H1 (cell line): ENCODE measurements at regions not wholly inside any gene's neighbourhood (a gene's known extent, or its start where the extent isn't known, plus 50 kb on each side); places are given as distances from the start of the nearest gene placed in this dataset.

Source experiments
- CTCF ChIA-PET: fragments of 300-600 bp; sonication (Branson Sonifier 250); formaldehyde crosslinking; loops from one replicate; lab custom pipeline; 2021; ENCODE audit not compliant: partially characterized antibody; lab: Charles Lee
- POLR2A ChIA-PET: fragments of 300-600 bp; sonication (Branson Sonifier 250); formaldehyde crosslinking; loops from one replicate; lab custom pipeline; 2021; ENCODE audit warnings: inconsistent platforms; ENCODE audit not compliant: partially characterized antibody; lab: Charles Lee
- DNase-seq, 2 experiments: peaks; one replicate each; pipeline versions ENCODE4 v3.0.0 to v3.0.0-alpha.2; 2010 to 2022; ENCODE audit warnings: low spot score in 2 of 2, low read depth in 1 of 2, mixed read lengths in 1 of 2
- FAIRE-seq: peaks from 2 replicates; lab custom pipeline; 2011; peaks lifted over from hg19 to GRCh38; lab: Jason Lieb, UNC
- H2AFZ ChIP-seq: 2 replicates; pipeline ENCODE4 v1.8.1; 2012; ENCODE audit warnings: low read length, inconsistent platforms
- H2AK5ac ChIP-seq: 2 replicates; pipeline ENCODE4 v1.6.1; 2013; ENCODE audit warnings: low read depth, low read length
- H2BK120ac ChIP-seq: replicated peaks from 2 replicates; pipeline ENCODE3; 2013; ENCODE audit warnings: low read depth, low read length, inconsistent platforms
- H2BK12ac ChIP-seq: 2 replicates; pipeline ENCODE4 v1.6.1; 2013; ENCODE audit warnings: low read depth, low read length
- H2BK15ac ChIP-seq: 2 replicates; pipeline ENCODE4 v1.6.1; 2013; ENCODE audit warnings: low read length
- H2BK20ac ChIP-seq: 2 replicates; pipeline ENCODE4 v1.6.1; 2013; ENCODE audit warnings: low read length
- H2BK5ac ChIP-seq: 2 replicates; pipeline ENCODE4 v1.6.1; 2013; ENCODE audit warnings: low read depth, low read length
- H3K14ac ChIP-seq: 2 replicates; pipeline ENCODE4 v1.6.1; 2013; ENCODE audit warnings: inconsistent platforms; ENCODE audit not compliant: insufficient read length
- H3K18ac ChIP-seq: 2 replicates; pipeline ENCODE4 v1.6.1; 2013; ENCODE audit warnings: low read length; ENCODE audit errors: extremely low read depth
- H3K23ac ChIP-seq: 2 replicates; pipeline ENCODE4 v1.6.1; 2013; ENCODE audit warnings: inconsistent platforms; ENCODE audit not compliant: insufficient read length
- H3K23me2 ChIP-seq: 2 replicates; pipeline ENCODE4 v1.6.1; 2013; ENCODE audit warnings: low read depth, low read length
- H3K27ac ChIP-seq: 2 replicates; pipeline ENCODE4 v1.6.1; 2011; ENCODE audit warnings: low read depth, low read length, inconsistent platforms
- H3K27me3 ChIP-seq, 4 experiments: replicated peaks in 1 of 4; 1 replicate in 1 of 4; 2 replicates in 3 of 4; pipeline versions ENCODE4 v1.6.1 to v1.8.1; 2011 to 2013; ENCODE audit warnings: low read length in 3 of 4, mild to moderate bottlenecking in 3 of 4, inconsistent platforms in 2 of 4, mixed read lengths in 2 of 4, moderate library complexity in 1 of 4; ENCODE audit not compliant: control insufficient read depth in 3 of 4, insufficient read depth in 3 of 4; ENCODE audit errors: extremely low read depth in 1 of 4
- H3K36me3 ChIP-seq, 4 experiments: 2 replicates each; pipeline versions ENCODE4 v1.6.1 to v1.8.1; 2011 to 2013; ENCODE audit warnings: mild to moderate bottlenecking in 4 of 4, low read length in 3 of 4, moderate library complexity in 2 of 4, control low read depth in 1 of 4, inconsistent platforms in 1 of 4; ENCODE audit not compliant: insufficient read depth in 4 of 4, control insufficient read depth in 2 of 4
- H3K4ac ChIP-seq: replicated peaks from 2 replicates; pipeline ENCODE3; 2013; ENCODE audit warnings: low read length, low read depth, mixed read lengths, inconsistent platforms; ENCODE audit not compliant: insufficient read length
- H3K4me1 ChIP-seq, 4 experiments: replicated peaks in 1 of 4; 1 replicate in 1 of 4; 2 replicates in 3 of 4; pipeline versions ENCODE4 v1.6.1 to v1.8.1; 2011 to 2013; ENCODE audit warnings: low read length in 3 of 4, inconsistent platforms in 2 of 4, mixed read lengths in 1 of 4; ENCODE audit not compliant: insufficient read depth in 4 of 4, control insufficient read depth in 3 of 4
- H3K4me2 ChIP-seq, 2 experiments: 2 replicates each; pipeline versions ENCODE4 v1.6.1 to v1.8.1; 2011 to 2013; ENCODE audit warnings: low read depth in 2 of 2, low read length in 2 of 2, control low read depth in 1 of 2, inconsistent platforms in 1 of 2, mild to moderate bottlenecking in 1 of 2; ENCODE audit not compliant: insufficient read depth in 1 of 2
- H3K4me3 ChIP-seq, 4 experiments: fragments of 200-600, 300-600 bp in 1 of 4; sonication (generic), shearing (Covaris generic), sonication (Bioruptor Twin) in 1 of 4; 2 replicates each; pipeline versions ENCODE4 v1.5.1 to v1.8.1; 2011 to 2016; ENCODE audit warnings: low read length in 4 of 4, low read depth in 3 of 4, control low read depth in 2 of 4, inconsistent platforms in 2 of 4, mild to moderate bottlenecking in 2 of 4, mixed read lengths in 1 of 4, moderate library complexity in 1 of 4; ENCODE audit not compliant: insufficient read depth in 2 of 4; ENCODE audit errors: extremely low read depth in 1 of 4
- H3K56ac ChIP-seq: replicated peaks from 2 replicates; pipeline ENCODE3; 2013; ENCODE audit warnings: low read depth, mild to moderate bottlenecking, mixed read lengths, low read length, inconsistent platforms; ENCODE audit not compliant: insufficient read length
- H3K79me1 ChIP-seq: 2 replicates; pipeline ENCODE4 v1.6.1; 2013; ENCODE audit warnings: low read depth, low read length, control low read depth
- H3K79me2 ChIP-seq, 2 experiments: 2 replicates each; pipeline versions ENCODE4 v1.6.1 to v1.8.1; 2012 to 2013; ENCODE audit warnings: low read length in 2 of 2, mild to moderate bottlenecking in 2 of 2, inconsistent platforms in 1 of 2; ENCODE audit not compliant: insufficient read depth in 2 of 2, control insufficient read depth in 1 of 2
- H3K9ac ChIP-seq, 4 experiments: replicated peaks in 1 of 4; 1 replicate in 1 of 4; 2 replicates in 3 of 4; pipeline versions ENCODE4 v1.6.1 to v1.8.1; 2011 to 2013; ENCODE audit warnings: low read depth in 3 of 4, low read length in 3 of 4, control low read depth in 2 of 4, mild to moderate bottlenecking in 2 of 4, moderate library complexity in 2 of 4, inconsistent platforms in 1 of 4; ENCODE audit errors: extremely low read depth in 1 of 4
- H3K9me3 ChIP-seq, 2 experiments: 2 replicates each; pipeline versions ENCODE4 v1.6.1 to v1.8.1; 2012 to 2013; ENCODE audit warnings: mild to moderate bottlenecking in 2 of 2, moderate library complexity in 2 of 2, control low read depth in 1 of 2, inconsistent platforms in 1 of 2, low read depth in 1 of 2, low read length in 1 of 2, mixed read lengths in 1 of 2; ENCODE audit not compliant: insufficient read depth in 2 of 2
- H4K20me1 ChIP-seq, 2 experiments: replicated peaks in 1 of 2; 2 replicates each; pipeline versions ENCODE3 to v1.8.1; 2011 to 2013; ENCODE audit warnings: inconsistent platforms in 2 of 2, low read length in 2 of 2, mild to moderate bottlenecking in 1 of 2; ENCODE audit not compliant: insufficient read depth in 2 of 2, control insufficient read depth in 1 of 2
- H4K5ac ChIP-seq: 2 replicates; pipeline ENCODE4 v1.6.1; 2013; ENCODE audit warnings: low read length, low read depth, mixed read lengths, inconsistent platforms; ENCODE audit not compliant: insufficient read length
- H4K8ac ChIP-seq: 2 replicates; pipeline ENCODE4 v1.8.0; 2013; ENCODE audit warnings: mild to moderate bottlenecking, moderate library complexity, low read length, inconsistent platforms; ENCODE audit not compliant: insufficient read depth; ENCODE audit errors: extremely low read depth
- H4K91ac ChIP-seq: replicated peaks from 2 replicates; pipeline ENCODE3; 2013; ENCODE audit warnings: low read length, mixed read lengths, inconsistent platforms; ENCODE audit not compliant: insufficient read length
- BACH1 ChIP-seq: IDR thresholded peaks from 2 replicates; pipeline ENCODE4 v1.6.1; 2012; ENCODE audit warnings: low read length, improper control_type of control experiment
- CHD2 ChIP-seq: IDR thresholded peaks from 2 replicates; pipeline ENCODE4 v1.6.1; 2012; ENCODE audit warnings: low read length, improper control_type of control experiment
- CREB1 ChIP-seq: IDR thresholded peaks from 2 replicates; pipeline ENCODE4 v1.6.1; 2012; ENCODE audit warnings: inconsistent platforms
- JUN ChIP-seq: IDR thresholded peaks from 2 replicates; pipeline ENCODE4 v1.6.1; 2011; ENCODE audit warnings: low read depth, mild to moderate bottlenecking, improper control_type of control experiment, low read length
- POLR2A ChIP-seq, 2 experiments: IDR thresholded peaks; 1 replicate in 1 of 2; 2 replicates in 1 of 2; pipeline ENCODE4 v1.6.1; 2011; ENCODE audit warnings: low read depth in 2 of 2, low read length in 2 of 2, mild to moderate bottlenecking in 2 of 2; ENCODE audit errors: control extremely low read depth in 1 of 2
- POLR2AphosphoS5 ChIP-seq: IDR thresholded peaks from 2 replicates; pipeline ENCODE4 v1.6.1; 2011; ENCODE audit warnings: low read depth, low read length
- RAD21 ChIP-seq, 2 experiments: IDR thresholded peaks in 1 of 2; conservative IDR thresholded peaks in 1 of 2; 2 replicates each; pipeline ENCODE4 v1.6.1; 2011; ENCODE audit warnings: low read depth in 2 of 2, low read length in 2 of 2, improper control_type of control experiment in 1 of 2, inconsistent platforms in 1 of 2, mild to moderate bottlenecking in 1 of 2, moderate library complexity in 1 of 2
- RBBP5 ChIP-seq: IDR thresholded peaks from 2 replicates; pipeline ENCODE4 v1.7.1; 2012; ENCODE audit warnings: low read depth, mild to moderate bottlenecking, inconsistent platforms, low read length, moderate library complexity, borderline replicate concordance
- SIX5 ChIP-seq: IDR thresholded peaks from 2 replicates; pipeline ENCODE4 v1.6.1; 2011; ENCODE audit warnings: mild to moderate bottlenecking, low read depth, low read length
- SP1 ChIP-seq: IDR thresholded peaks from 2 replicates; pipeline ENCODE4 v1.6.1; 2011; ENCODE audit warnings: low read depth, low read length
- SP4 ChIP-seq: IDR thresholded peaks from 2 replicates; pipeline ENCODE4 v1.6.1; 2012; ENCODE audit warnings: low read length, inconsistent platforms
- SRF ChIP-seq: IDR thresholded peaks from 2 replicates; pipeline ENCODE4 v1.6.1; 2011; ENCODE audit warnings: mild to moderate bottlenecking, low read depth, low read length, moderate library complexity
- TBP ChIP-seq: IDR thresholded peaks from 2 replicates; pipeline ENCODE4 v1.6.1; 2011; ENCODE audit warnings: low read depth, low read length, improper control_type of control experiment
- WGBS, 2 experiments: shearing (Covaris generic) in 1 of 2; methylation state at CpG; one replicate each; pipeline versions ENCODE4 v1.1.6 to v1.1.7; 2013 to 2015; ENCODE audit warnings: low lambda C conversion rate in 2 of 2, mixed read lengths in 2 of 2, inconsistent platforms in 1 of 2, low coverage in 1 of 2, missing lambda C conversion rate in 1 of 2; ENCODE audit not compliant: insufficient replicate concordance in 2 of 2, insufficient coverage in 1 of 2, insufficient read length in 1 of 2; ENCODE audit errors: extremely low coverage in 1 of 2, missing lambda C conversion rate in 1 of 2; 5-methylcytosine and 5-hydroxymethylcytosine counted together

GRCh38 chr4:129346734-129347133, 250.8 kb downstream of the C4orf33 start:
- Histone ChIP-seq H4K91ac (no peak overlapping the region), H2BK5ac (no peak overlapping the region), H4K8ac (no peak overlapping the region), H4K20me1 (no peaks in the 10 kb centered on the region), H3K9me3 (no peaks in the 10 kb centered on the region), H3K23me2 (no peaks in the 10 kb centered on the region), H3K18ac (no peak overlapping the region), H3K4me1 (no peaks in the 10 kb centered on the region; a peak in 1 of 7 replicates), H3K4ac (no peak overlapping the region), H2BK15ac (no peak overlapping the region)
- POLR2A ChIA-PET: interaction anchor here (0.7 kb wide), 1 partner anchor 1986 kb away, joined by 3 read pairs; no protein-coding TSS in a partner anchor
- no peak for FAIRE-seq
- TF ChIP-seq JUN: no peak
- TF ChIP-seq SIX5: no peak
- TF ChIP-seq SP1: no peak
- TF ChIP-seq RBBP5: no peak
- TF ChIP-seq BACH1: no peak
- no peak for TF ChIP-seq CHD2
- no peak for TF ChIP-seq SRF
- TF ChIP-seq CREB1: no peak
- TF ChIP-seq POLR2A (IDR thresholded peaks at IDR 0.05; ENCODE audit: control extremely low read depth in 1 of 2, low read depth in 2 of 2, low read length in 2 of 2): no peak
- TF ChIP-seq POLR2AphosphoS5: no peak
- no peak for TF ChIP-seq TBP
- TF ChIP-seq RAD21 (IDR thresholded peaks at IDR 0.05 in 1 of 2, conservative IDR thresholded peaks at IDR 0.05 in 1 of 2; ENCODE audit: low read depth in 2 of 2, low read length in 2 of 2): no peak
- TF ChIP-seq SP4: no peak
- TF ChIP-seq, all 59 proteins: peak for 0
- Histone ChIP-seq H2BK120ac (no peak overlapping the region), H2BK20ac (no peak overlapping the region), H3K23ac (no peak overlapping the region), H3K4me3 (no peak overlapping the region), H3K14ac (no peak overlapping the region), H3K4me2 (no peak overlapping the region), H3K27me3 (no peaks in the 10 kb centered on the region; a peak in 1 of 7 replicates), H3K27ac (no peak overlapping the region), H2AK5ac (no peak overlapping the region), H3K79me2 (no peaks in the 10 kb centered on the region), H3K36me3 (no peaks in the 10 kb centered on the region), H3K9ac (no peak overlapping the region), H3K56ac (no peak overlapping the region), H4K5ac (no peak overlapping the region), H2AFZ (no peak overlapping the region), H2BK12ac (no peak overlapping the region), H3K79me1 (no peaks in the 10 kb centered on the region)
- CTCF ChIA-PET: interaction anchor here (1.1 to 1.3 kb wide), 2 partner anchors 12 to 16 kb away, joined by 4 to 8 read pairs; no protein-coding TSS in a partner anchor
- WGBS, 2 experiments: 83% methylated on average over 3 of the region's 3 CpGs; no CpG with 5 or more reads in 1 of the 2 experiments
- no peak for DNase-seq
